Forelimb muscle (tissue), 1 donor: ENCODE measurements at regions not wholly inside any gene's neighbourhood (a gene's known extent, or its start where the extent isn't known, plus 50 kb on each side); places are given as distances from the start of the nearest gene placed in this dataset.
"Not testable (repeated sequence)": the region's sequence is repeated elsewhere in the genome, so short reads cannot be mapped to it uniquely, and the experiment has no call there.

Source experiments
- DNase-seq: peaks from one replicate; pipeline ENCODE4 v3.0.0-alpha.2; 2013; ENCODE audit warnings: low read depth

DNA sequence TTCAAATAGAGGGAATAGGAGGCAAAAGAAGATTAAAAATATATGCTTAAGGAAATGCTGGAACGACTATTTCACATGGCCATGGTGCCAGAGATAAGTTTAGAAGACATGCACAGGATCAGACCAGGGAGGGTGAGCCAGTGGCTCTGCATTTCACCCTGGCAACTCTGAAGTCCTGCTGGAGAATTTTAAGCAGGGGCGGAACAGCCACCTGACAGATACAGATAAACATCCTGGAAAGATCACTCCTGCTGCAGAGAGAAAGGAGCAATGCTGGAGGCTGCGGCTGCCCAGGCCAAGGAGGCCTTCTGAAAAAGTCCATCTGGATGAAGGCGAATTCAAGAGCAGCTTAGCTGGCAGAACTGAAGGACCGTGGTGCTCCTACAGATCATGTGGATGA lies 755.9 kb downstream of the RNF144A start:
- DNase-seq = no peak

DNA sequence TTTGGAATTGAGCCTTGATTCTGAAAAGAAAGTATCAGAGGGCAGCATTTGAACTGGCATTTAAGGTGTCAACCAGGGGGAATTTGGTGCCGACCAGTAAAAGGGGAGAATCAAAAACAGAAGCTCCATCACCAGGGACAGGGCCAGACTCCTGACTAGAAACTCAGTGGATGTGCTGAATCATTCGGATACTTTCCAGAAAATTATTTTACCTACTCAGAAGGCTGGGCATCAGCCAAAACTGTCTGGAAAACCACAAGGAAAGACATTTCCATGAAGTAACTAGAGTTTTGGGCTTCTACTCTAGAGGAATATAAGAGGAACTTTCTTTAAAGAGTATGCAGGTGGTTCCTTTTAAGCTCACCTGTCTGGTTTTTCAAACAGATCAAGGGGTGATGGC lies 756.6 kb downstream of the RNF144A start:
- no peak for DNase-seq

DNA sequence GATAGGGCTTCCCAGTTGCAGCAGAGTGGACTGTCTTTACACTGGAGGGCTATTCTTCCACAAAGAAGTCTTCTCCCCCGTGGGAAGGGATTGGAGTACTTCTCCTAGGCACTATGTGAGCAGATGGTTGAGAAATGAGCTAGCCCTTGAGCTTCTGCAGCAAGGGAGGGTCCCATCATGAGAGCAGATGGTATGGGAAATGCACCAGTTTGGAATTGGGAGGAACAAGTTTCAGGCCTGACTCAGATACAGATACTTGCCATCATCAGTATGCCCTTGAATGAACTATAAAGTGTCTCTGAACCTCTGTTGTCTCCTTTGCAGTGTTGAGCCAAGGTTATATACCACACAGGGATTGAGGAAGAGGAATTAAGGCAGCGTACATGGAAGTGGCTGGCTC lies 757.4 kb downstream of the RNF144A start:
- no peak for DNase-seq

DNA sequence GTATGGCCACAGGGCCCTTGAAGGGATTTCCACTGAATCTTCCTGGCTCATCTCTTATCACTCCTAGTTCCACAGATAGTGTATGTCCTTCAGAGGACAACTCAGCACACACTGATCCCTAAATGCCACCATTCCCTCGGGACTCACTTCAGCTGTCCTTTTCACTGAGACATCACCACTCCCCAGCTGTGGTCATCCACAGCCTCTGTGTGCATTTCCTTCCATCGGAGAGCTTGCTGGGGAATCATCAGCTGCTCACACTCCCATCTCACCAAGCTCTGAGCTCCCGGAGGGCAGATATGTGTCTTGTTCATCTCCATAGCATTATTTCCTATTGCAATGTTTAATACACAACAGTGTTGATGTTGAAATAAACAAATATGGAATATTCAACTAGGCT lies 759.5 kb downstream of the RNF144A start:
- DNase-seq = no peak

DNA sequence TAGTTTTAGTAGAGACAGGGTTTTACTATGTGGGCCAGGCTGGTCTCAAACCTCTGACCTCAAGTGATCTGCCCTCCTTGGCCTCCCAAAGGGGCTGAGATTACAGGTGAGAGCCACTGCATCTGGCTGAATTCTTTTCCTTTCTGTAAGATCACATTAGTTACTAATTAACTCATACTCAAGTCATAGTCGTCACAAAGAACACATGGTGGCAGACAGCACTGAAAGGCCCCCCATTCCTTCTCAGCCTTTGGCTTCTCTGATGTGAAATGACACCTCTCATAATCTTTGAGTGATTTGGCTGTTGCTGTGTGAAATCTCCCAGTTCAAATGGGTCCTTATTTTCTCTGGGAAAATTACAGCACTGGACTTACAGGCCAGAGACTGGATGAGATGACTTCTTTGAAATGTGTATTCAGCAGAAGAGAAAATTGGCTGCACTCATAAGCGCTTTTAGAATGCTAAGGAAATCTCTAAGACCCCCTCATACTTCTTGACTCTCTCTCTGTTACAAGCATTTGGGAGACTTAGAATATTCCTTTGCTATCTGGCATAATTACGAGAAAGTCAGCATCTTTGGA lies 764.8 kb downstream of the RNF144A start:
- DNase-seq = no peak

DNA sequence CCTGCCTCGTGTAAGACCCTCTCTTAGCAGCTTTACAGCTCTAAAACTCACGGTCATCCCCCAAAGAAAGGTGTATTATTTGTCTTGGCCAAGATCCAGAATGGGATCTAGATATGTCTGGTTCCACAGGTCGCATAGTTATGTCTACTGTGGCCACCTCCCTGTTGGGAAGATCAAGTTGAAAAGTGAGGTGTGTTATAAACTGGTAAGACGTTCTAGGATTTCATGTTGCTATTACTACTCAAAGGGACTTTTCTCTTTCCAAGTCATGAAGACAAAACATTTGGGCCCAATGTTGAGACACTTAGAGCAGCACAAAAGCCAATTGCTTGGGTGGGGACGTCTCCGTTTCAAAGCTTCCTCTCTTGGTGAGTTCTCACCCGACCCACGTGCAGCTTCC lies 766.0 kb downstream of the RNF144A start:
- DNase-seq = no peak

DNA sequence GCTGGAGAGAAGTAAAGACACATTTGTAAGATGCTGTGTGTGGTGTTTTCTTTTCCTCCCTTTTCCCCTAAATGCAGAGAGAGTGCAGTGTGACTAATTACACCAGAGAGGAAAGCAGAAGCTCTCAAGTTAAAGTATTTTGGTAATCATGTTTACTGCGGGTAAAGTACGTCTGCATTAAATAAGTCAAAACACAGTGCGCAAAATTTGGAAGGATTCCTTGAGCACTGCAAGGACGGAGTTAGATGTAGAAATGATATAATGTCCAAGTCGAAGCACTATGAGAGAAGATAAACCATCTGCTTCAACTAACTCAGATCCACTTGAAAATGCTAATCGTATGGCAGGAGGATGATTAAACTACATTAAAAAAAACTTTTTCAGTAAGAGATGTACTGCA lies 766.5 kb downstream of the RNF144A start:
- no peak for DNase-seq

DNA sequence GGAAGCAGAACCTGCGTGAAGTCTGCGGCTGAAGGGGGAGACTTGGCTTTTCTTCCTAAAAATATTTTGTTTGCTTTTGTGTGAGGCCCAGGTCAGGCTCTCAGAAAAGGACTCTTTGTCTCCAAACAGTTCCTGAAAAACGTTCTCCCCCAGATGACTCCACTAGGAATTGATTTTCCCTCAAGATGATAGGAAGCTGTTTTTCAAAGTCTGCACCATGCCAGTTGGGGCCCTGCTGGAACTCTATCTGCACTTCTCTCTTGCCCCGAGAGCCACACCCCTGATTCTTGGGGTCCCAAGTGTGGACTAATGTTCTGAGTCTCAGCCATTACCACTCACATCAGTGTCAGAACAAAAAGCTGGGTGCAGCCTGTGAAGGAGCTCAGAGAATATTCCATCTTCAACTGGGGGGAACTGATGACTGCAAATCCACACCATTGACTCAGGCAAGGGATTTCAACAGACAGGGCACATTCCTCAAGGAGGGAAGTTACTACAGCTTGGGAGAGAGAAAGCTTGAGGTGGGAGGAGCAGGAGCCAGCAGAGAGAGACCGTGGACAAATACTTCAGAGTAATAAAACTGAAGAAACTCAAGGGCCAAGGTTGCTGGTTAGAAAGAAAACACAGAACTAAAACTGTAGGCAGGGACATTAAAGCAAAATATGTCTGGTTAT lies 768.3 kb downstream of the RNF144A start:
- DNase-seq = no peak

DNA sequence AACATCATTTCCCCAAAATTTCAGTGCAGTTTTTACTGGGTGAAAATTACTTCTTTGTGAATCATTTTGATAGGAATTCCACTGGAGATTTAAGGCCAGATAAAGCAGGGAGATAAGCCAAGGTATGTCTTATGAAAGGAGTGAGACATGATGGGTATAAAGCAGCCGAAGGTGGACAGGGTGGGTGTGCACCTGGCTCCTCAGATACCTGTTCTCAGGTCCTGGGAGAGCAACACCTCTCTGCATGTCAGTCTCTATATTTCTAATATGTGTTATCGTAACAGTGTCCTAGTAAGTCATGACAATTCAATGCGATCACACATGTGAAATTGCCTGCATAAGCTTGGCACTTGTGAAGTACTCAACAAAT lies 768.8 kb downstream of the RNF144A start:
- DNase-seq = no peak

DNA sequence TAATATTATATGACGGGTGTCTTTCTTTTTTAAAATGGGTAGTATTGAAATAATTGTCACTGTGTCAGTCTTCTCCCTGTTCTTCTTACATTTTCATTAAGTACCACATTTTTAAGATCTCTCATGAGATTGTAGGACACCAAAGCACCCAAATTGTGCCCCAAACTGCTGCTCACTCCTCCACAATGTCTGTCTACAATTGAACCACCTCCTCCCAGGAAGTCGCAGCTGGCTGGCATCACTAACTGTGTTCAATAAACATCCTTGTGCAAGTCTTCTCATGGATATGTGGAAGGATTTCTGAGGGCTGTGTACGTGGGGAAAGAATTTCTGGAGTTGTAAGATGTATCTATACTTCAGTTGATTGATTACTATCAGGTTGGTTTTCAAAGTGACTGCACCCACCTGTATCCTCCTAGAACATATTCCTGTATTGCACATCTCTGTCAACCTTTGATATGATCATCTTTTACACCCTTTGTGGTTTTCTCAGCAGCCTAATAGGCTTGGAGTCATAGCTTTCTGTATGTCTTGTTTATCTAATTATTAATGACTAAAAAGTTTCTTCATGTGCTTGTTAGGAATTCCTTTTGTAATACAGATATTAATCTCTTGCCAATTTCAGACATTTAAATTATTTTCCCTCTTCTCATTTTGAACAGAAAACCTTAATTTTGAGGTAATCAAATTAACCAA lies 774.9 kb downstream of the RNF144A start:
- no peak for DNase-seq

DNA sequence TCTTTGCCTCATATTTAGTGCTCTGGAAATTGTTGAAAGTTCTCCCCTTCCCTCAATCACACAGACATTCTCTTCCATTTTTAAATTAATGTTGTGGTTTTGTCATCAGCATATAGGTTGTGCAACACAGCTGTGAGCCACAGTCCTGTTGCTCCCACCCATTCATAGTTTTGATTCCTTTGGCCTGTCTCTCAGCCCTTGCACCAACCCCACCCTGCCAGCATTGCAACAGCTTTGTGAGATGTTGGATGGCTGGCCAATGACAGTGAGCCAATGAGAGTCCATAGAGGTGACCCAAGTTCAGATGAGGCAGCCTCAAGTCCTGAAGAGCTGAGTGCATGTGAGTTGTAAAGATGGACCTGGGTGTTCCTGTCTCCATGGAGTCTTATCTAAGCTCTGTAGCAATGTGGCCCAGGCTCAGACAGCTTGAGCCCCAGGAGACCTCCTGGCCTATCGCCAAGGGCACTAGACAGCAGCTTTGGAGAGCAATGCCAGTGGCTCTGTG lies 775.5 kb downstream of the RNF144A start:
- no peak for DNase-seq

DNA sequence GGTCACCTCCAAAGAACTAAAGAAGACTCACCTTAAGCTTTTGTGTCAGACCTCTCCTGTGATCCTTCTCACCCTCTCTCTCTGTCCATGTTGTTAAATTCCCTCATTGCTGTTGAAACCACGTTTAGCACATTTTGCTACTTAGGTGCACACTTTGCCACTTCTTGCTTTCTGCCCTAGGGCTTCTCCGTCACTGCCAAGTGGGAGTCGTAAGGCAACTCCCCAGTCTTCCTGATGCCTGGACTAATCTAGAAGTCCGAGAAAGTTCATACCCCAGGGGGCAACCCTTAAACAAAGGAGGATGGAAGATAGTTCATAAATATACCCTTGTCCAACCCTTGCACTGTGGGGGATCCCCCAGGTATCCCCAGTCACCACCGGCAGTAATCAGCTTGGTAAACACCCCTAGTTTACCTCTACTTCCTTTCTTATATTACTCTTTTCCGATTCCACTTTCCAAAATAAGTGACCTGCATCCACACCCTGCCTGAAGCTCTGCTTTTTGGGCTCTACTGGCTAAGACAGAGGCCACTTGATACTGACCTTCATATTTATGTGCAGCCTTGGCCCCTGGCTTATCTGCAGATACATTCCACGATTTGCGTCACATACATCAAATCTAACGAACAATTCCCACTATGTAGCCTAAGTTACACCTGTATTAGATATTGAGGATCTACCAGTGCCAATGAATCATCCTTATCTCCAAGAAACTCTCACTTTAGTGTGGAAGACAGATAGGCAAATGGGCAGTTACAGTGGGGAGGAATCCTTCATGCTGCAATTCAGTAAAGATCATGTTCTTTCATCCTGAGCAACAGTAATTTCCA lies 776.2 kb downstream of the RNF144A start:
- no peak for DNase-seq

DNA sequence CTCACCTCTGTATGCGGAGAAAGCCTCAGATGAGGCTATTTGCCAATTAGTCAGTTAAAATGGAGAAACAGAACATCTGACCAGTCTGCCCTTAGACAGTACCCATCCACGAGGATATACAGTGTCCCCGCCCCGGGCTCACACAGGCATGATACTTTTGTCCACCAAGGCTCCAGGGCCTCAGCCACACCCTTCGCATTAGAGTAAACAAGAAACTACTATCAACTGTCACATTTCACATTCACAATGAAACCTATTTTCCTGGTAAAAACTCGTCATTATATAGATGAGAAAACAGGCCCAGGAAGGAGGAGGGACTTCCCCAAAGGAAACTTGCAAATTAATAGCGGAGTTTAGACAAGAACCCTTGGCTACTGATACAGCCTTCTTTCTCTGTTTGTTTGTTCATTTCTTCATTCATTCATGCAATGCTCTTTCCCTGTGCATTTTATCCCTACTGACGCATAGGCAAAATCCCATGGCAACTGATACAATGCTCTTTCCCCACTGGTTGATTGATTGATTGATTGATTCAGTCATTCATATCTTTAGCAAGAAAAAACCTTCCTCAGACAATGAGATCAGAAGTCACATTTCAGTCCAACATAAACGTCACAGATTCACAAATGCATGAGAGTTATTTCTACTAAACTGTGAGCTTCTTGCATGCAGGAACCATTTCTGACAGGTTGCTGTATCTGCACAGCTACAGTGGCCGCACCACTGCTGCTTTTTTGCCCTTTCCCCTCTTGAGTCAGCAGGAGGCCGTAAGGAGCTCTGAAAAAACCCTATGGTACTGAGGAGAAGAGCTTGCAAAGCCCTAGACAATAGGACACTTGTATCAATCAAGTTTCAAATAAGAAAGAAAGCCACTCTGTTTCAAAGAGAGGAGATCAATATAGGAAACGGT lies 777.1 kb downstream of the RNF144A start:
- no peak for DNase-seq

DNA sequence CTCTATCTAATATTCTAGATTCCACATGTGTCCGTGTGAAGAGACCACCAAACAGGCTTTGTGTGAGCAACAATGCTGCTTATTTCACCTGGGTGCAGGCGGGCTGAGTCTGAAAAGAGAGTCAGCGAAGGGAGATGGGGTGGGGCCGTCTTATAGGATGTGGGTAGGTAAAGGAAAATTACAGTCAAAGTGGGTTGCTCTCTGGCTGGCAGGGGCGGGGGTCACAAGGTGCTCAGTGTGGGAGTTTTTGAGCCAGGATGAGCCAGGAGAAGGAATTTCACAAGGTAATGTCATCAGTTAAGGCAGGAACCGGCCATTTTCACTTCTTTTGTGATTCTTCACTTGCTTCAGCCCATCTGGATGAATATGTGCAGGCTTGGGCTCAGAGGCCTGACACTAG lies 779.3 kb downstream of the RNF144A start:
- not testable (repeated sequence) for DNase-seq

DNA sequence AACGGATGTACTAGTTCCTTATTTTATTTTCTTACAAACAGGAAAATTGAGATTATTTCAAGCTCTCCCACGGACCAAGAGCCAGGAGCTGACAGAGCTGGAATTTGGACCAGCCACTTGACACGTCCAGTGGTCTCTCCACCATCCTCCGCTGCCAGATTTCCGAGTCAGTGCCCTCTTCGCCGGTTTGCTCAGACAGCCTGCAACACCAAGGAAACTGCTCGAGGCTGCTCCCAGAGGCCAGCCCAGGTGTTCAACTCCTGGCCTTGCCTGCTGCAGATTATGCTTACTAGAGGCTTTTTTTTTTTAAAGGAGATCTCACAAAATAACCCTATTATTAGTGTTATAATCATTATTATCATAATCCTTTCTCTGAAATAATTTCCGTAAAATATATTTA lies 779.8 kb downstream of the RNF144A start:
- no peak for DNase-seq

DNA sequence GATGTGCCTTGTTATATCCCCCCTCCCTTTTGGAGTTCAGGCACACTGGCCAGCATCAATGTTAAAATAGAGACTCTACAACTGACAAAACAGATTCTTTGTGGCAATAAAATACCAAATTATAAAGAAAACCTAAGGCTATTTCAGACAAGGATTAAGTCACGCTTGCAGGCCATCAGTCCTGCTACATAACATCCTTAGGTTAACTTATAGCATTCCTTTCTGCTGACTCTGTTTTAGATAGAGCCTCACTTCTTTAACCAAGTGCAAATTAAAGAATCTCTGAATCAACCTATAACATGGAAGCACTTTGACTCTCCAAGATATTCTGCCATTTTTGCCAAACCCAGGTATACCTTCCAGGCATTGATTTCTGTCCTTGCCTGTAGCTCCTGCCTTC lies 784.6 kb downstream of the RNF144A start:
- DNase-seq = no peak

DNA sequence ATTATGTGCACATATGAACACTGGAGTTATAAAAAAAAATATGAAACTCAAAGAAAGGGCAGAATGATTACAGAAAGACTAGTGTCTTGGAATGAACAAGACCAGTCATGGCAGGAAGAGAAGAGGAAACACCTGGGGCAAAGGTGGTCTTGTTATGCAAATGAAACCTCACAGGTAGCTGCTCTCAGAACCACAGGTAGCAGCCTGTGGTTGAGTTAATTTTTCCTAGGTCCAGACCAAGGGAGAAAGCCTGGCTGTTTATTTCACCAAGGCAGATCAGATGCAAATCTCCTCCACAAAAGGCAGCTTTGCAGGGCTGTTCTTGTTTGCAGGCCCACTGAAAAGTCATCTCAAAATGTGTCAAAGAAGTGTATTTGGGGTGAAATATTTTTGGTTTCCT lies 785.8 kb downstream of the RNF144A start:
- DNase-seq = no peak

DNA sequence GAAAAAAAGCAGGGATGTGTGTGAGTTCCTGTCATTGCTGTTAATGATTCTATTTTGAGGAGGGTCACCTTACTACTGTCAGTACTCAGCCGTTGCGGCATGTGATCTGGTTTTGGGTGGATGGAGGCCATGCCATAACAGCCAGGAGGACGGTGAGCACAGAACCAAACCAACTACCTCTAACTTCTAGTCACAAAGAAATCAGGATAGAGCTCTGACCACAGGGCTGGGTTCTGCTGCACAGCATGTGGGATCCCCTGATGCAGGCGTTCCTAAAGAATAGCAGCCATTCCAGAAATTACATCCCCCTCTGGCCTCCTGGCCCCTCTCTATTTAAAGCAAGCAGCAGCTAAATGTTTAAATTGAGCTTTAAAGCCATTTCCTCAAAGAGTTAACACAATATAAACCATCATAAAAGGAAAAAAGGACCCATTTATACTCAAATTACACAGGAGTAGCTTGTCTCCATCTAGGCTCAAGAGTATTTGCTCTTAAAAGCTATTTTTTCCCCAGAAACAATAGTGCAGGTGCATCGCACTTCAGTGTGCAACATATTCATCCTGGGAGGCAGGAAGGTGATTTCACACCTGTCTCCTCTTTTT lies 786.4 kb downstream of the RNF144A start:
- DNase-seq = no peak

DNA sequence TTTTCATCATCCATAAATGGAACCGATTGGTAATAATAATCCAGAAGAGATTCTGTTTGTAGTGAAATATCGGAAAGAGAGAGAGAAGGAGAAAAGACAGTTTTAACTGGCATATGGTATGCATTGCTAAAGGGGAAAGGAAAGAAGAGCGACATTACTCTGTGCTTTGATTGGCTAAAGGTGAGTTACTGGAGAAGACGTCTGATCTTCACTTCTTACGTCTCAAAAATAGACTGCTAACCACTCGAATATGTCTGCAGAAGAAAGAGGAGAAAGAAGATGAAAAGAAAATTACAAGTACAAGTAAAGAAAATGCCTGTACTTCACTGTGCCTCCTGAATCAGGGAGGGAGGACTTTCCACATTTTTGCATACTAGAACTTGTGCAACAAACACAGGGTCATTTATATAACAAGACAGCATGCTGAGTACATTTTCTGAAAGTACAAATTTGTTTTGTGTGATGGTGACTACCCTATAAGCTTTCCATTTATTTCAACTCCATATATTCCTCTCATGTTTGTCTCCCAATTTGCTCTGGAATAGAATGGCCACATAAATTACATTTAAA lies 787.2 kb downstream of the RNF144A start:
- no peak for DNase-seq

DNA sequence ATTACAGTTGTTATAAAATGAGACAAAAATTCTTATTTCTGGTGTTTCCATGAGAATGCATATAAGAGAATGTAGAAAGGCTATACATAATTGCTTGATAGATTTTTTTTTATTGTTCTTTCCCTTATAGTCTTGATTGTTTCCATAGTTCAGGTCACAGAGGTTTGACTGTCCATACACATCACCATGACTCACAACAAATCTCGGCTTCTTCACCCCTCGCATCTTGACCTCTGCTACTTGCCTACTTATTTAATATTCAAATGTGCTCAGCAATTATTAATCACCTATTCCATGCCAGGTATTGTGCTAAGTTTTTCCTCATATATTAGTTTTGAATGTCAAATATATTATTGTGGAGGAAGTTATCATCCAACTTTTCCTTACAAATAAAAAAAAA lies 789.6 kb downstream of the RNF144A start:
- DNase-seq = no peak

DNA sequence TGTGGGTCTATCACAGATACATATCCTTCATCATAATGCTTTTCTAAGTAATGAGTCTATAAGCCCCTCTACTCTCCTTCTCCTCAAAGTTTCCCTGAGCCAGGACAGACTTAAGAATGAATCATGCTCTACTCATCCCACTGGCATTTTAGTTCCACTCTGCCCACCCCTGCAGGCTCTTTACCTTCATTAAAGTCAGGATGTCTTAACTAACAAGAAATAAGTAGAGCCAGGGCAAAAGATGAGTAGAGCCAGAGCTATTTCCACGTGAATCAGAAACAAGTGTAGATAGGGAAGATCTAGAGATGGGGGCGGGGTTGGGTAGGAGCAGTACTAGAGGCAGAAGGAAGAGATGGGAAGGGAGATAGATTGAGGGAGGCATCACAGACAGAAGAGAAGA lies 790.5 kb downstream of the RNF144A start:
- DNase-seq = no peak
